NCI-H128 (cell line): ENCODE measurements at regions not wholly inside any gene's neighbourhood (a gene's known extent, or its start where the extent isn't known, plus 50 kb on each side); places are given as distances from the start of the nearest gene placed in this dataset.

ENCODE experiments used
- DNase-seq: peaks from one replicate; lab custom pipeline; 2025; ENCODE audit not compliant: unreplicated experiment; lab: John Stamatoyannopoulos, UW

DNA sequence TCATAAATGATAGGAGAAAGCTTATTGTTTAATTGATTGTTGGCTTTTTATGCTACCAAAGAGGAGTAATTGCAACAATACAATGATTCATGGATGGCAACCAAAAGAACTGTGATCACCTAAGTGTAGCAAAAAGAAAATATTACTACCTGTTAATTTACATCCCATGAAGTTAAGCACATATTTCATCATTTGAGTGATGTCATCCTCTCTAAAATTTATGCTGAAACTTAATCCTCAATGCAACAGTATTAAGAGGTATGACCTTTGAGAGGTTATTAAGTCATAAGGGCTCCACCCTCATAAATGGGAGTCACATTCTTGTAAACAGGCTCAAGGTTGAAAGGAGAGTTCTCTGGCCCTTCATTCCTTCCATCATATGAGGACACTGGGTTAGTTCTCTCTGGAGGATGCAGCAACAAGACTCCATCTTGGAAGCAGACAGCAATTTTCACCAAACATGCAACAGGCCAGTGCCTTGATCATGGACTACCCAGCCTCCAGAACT, 190.6 kb upstream of the GRIK2 start:
- no peak for DNase-seq

DNA sequence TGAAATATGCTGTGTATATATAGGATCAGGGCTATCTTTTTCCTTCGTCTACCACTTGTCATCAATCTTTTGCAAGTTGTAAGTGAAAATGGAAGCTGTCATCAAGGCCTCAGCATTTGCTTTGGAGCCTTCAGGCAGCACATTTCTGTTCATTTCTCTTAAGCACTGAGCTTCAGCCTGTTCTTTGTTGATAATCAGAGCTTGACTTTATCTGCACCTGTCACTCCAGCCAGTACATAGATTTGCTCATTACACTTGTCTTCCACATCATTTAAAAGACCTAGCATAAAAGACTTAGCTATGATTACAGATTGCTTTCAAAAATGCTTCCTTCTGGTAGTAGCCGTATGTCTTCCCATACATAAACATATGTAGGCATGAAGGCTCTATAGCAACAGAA, 189.8 kb upstream of the GRIK2 start:
- no peak for DNase-seq

- DNase-seq: no peak
Observed at GRCh38 chr6:101208152-101208551, 185.4 kb upstream of the GRIK2 start.

DNA sequence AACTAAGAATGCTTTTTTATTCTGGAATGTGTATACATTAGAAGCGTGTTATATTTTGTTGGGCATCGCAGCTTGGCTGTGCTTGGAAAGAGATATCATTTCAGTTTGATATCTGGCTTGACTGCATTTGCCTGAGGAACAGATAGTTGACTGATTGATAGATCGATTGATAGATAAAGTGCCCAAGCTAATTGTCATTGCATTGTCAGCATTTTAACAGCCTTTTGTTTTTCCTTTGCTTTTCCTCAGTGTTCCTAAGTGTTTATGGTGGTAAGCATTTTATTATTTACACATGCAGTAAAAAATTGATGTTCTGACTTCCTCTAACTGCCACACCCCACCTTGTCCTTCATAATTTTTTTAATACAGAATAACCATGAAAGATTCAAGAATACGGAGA, 180.9 kb upstream of the GRIK2 start:
- DNase-seq: no peak

DNA sequence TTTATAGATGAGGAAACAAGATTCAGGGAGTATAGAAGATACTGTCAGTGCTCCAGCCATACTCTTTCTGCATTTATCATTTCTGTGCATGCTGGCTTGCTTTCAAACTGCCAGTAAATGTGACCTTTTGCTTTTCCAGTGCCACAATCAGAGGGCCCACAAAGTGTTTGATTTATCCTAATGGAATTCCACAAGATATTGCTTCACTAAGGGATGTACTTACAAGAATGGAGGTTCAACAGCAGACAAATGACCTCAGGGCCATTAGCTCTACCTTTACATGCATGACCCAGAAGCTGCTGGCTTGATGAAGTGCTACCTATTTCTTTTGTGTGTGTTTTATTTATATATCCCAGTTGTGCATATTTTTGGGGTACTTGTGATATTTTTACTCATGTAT, 171.5 kb upstream of the GRIK2 start:
- DNase-seq: no peak

DNA sequence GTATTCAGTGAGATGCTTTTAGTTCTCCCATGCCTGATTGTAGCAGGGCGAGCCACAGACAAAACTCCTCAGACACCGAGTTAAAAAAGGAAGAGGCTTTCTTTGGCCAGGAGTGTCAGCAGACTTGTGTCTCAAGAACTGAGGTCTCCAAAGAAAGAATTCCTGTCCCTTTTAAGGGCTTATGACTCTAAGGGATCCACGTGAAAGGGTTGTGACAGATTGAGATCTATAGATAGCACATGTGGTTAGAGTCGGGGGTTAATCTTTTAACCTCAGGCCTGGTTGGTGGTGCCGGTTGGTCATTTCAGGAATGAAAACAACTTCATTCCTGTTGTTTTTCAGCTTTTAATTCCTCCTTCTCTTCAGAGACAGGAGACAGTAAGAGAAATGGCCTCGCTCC, 168.8 kb upstream of the GRIK2 start:
- DNase-seq: no peak

DNA sequence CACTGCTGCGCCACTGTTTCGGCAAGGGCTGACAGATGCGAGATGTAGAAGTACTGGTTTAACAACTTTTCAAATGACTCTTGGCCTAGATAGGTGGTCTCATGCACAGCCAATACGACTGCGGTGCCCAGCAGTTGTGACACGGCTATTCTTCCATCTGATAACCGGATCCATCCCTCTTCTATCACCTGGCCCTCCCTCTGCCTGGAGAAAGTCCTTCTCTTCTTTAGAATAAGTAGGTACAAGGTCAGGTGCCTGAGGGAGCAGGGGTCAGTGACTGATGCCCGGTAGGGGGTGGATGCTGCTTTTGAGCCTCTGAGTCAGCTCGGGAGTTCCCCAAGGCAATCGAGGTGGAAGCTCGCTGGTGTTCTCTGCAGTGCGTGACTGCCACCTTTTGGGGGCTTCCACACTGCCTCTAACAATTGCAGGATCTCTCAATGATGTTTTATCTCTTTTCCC, 166.8 kb upstream of the GRIK2 start:
- no peak for DNase-seq

GRCh38 chr6:101230866-101231265, 162.6 kb upstream of the GRIK2 start:
- no peak for DNase-seq

DNA sequence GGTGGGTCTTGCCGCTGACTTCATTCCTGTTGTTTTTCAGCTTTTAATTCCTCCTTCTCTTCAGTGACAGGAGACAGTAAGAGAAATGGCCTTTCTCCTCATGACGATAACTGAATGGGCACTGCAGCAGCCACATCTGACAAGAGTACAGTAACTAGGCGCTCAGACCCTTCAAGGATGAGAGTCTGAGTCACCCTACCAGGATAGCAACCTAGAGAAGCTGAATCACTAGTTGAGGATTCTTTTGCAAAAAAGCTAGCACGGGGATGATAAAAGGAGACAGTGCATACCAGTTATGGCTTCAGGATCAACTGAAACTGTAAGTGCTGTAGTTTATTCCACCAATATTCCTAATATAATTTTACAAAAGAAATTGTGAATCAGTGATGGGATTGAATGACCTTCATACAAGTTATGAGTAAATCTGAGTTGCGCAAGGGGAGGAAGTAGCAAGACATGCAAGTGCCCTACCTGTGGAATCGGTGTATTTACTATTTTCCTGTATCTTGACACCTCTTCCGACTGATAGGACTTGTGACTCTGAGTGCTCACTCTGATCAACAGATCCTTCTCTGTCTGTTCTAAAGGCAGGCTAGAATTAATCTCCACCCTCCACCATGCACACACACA, 161.8 kb upstream of the GRIK2 start:
- DNase-seq: no peak

DNA sequence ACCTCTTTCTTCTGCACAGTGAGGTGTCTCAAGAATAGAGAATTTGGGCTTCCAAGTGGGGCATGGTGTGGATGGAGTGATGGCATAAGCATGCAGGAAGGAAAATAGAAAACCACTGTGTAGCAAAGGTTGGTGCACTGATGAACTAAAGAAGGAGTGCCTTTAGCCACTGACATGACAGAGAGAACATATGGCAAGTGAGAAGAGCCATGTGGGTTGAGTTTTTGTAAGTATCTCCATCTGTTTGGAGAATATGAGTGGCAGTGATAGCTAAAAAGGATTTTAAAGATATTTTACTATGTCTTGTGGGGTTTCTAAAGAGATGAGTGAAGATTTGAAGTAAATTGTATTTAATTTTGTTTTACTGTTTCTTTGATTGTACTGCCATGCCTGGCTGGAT, 160.5 kb upstream of the GRIK2 start:
- DNase-seq: no peak

DNA sequence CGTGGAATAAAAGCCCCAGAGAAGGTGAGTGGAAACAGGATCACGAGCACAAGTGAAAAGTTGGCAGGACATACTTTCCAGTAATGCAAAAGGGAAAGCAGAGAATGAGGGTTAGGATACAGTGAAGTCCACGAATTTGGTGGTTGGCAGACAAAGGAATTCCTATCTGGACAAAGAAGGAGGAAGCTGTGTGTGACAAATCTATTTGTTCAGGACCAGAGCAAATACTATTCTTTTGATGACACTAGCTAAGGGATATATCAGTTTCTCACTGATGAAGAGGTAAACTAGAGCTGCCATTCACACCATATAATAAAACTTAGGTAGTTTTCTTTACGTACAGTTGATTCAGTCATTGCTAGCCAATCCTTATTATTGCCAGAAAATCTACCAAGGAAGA, 156.8 kb upstream of the GRIK2 start:
- DNase-seq: no peak

- DNase-seq: no peak
Observed at GRCh38 chr6:101241442-101241841, 152.1 kb upstream of the GRIK2 start.

DNA sequence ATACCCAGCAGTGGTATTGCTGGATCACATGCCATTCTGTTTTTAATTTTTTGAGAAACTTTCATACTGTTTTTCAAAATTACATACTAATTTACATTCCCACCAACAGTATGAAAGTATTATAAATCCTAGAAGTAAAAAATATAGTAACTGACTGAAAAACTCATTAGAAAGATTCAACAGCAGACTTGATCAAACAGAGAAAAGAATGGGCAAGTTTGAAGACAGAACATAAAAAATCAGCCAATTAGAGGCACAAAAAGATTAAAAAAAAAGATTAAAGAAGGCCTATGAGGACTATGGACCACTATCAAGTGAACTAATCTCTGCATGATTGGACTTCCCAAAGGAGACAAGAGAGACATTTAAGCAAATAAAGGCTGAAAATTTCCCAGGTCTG, 144.0 kb upstream of the GRIK2 start:
- no peak for DNase-seq

- no peak for DNase-seq
Observed at GRCh38 chr6:101257163-101257562, 136.3 kb upstream of the GRIK2 start.

- no peak for DNase-seq
Observed at GRCh38 chr6:101259505-101259904, 134.0 kb upstream of the GRIK2 start.

DNA sequence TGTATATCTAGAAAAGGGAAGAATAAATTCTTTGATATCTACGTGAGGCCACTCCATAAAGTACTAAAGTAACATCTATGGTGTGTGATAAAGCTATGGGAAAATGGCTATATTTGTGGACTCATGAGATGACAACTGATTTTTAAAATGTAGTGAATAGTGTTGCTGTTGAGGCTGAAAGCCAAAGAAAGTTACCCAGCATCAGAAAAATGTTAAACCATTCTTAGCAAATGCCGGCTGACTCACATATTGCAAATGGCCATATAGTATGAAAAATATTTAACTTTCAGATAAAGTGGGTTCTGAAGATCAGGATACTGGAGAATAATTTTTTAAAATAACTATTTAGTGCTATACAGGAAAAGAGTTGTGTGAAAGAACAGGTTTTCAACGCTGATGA, 129.9 kb upstream of the GRIK2 start:
- DNase-seq: no peak

- no peak for DNase-seq
Observed at GRCh38 chr6:101266063-101266462, 127.4 kb upstream of the GRIK2 start.

GRCh38 chr6:101268541-101268940, 125.0 kb upstream of the GRIK2 start:
- DNase-seq: no peak

DNA sequence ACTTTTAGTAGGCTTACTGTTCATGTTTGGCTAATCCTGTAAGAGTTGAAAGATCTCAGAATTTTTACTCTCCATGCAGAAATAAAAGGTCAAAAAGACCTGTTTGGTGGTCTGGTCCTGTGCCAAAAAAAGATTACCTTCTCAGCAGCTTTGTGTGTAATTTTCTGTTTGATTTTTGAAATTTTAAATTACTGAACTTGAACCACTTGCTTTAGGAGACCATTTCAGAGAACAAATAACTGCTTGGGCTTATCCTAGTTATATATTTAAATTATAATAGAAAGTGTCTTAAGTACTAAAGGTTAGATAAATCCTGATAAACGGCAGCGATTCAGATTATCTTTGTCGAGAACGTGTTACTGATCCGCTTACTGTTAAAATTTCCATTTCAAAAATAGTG, 118.3 kb upstream of the GRIK2 start:
- DNase-seq: no peak

DNA sequence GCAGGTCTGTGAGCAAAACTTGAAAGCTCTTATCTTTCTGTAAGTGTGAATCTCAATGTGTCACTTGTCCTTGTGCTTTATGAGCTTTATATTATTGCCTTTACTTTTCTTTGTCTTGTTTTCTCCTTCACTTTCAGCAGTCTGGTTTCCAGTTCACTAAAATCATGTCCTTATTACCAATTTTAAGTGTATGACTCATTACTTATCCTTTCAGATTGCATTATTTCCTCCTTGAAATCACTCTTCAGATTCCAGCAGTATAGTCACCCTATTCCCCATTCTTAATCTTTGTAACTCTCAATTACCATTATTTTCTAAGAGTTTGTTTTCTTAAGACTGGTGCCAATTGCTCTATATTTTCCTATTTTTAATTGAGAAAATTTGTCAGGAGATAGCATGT, 117.4 kb upstream of the GRIK2 start:
- DNase-seq: no peak

DNA sequence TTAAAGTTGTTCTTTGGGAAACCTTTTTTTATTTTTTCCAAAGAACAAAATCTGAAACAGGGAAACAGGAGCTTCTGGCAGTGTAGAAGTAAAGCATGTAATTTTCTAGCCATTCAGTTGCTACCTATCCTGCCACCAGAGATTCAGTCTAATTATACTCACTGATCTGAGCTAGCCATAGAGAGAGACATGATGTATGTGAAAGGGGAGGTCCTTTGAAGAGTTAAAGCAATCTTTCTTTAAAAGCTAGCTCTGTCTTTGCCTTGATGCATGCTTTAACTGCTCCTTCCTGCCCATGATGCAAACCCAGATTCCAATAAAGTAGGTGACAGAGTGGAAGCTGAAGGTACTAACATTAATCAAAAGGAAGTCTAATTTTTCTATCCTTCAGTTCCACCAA, 114.1 kb upstream of the GRIK2 start:
- no peak for DNase-seq

- DNase-seq: no peak
Observed at GRCh38 chr6:101281266-101281665, 112.2 kb upstream of the GRIK2 start.

- DNase-seq: no peak
Observed at GRCh38 chr6:101284131-101284530, 109.4 kb upstream of the GRIK2 start.
